GM23248 (cell line): ENCODE measurements at regions not wholly inside any gene's neighbourhood (a gene's known extent, or its start where the extent isn't known, plus 50 kb on each side); places are given as distances from the start of the nearest gene placed in this dataset.

Experiments used
- EZH2 ChIP-seq: fragments of 200-600 bp; sonication (generic); IDR thresholded peaks from 2 replicates; pipeline ENCODE4 v1.6.1; 2018; ENCODE audit warnings: antibody characterized with exemption, mild to moderate bottlenecking; ENCODE audit not compliant: insufficient read depth, poor library complexity, severe bottlenecking
- EZH2phosphoT487 ChIP-seq: fragments of 200-600 bp; sonication (generic); IDR thresholded peaks from 2 replicates; pipeline ENCODE4 v1.6.1; 2018; ENCODE audit warnings: antibody characterized with exemption, moderate library complexity, mild to moderate bottlenecking, low read depth; ENCODE audit not compliant: insufficient read depth

DNA sequence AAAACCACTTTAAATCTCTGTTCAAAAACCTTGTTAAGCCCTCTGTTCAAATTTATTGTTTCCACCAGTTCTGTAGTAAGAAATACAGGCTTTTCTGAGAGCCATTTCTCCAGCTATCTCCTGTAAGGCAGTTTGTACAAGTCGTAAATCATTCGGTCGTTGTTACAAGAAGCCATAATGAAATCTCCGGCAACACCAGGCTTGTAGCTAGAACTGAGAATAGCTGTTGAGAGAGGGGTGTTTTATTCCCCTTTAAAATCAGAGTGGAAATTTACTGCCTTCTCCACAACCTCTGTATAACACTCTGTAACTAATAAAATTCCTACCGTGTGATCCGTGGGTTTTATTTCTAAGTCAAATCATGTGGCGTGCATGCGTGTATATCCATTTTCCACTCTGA lies 335.8 kb upstream of the KAZN start:
- no peak for TF ChIP-seq EZH2
- TF ChIP-seq EZH2phosphoT487 = no peak
